Endodermal cell (in vitro differentiated cells): ENCODE measurements at regions not wholly inside any gene's neighbourhood (a gene's known extent, or its start where the extent isn't known, plus 50 kb on each side); places are given as distances from the start of the nearest gene placed in this dataset.
"Not testable (repeated sequence)": the region's sequence is repeated elsewhere in the genome, so short reads cannot be mapped to it uniquely, and the experiment has no call there.

Experiments used
- DNase-seq: peaks from one replicate; pipeline ENCODE4 v3.0.0-alpha.2; 2017
- H3K27ac ChIP-seq: 2 replicates; pipeline ENCODE4 v1.5.1; 2013; ENCODE audit warnings: mild to moderate bottlenecking, low read depth, low read length, moderate library complexity
- H3K27me3 ChIP-seq: 2 replicates; pipeline ENCODE4 v1.6.1; 2013; ENCODE audit warnings: mild to moderate bottlenecking, low read length, moderate library complexity; ENCODE audit not compliant: insufficient read depth, control insufficient read depth, poor library complexity, severe bottlenecking
- H3K36me3 ChIP-seq: 2 replicates; pipeline ENCODE4 v1.7.0; 2013; ENCODE audit warnings: mild to moderate bottlenecking, low read length, moderate library complexity; ENCODE audit not compliant: control insufficient read depth, insufficient read depth
- H3K4me1 ChIP-seq: one replicate; pipeline ENCODE4 v1.7.0; 2013; ENCODE audit warnings: low read length; ENCODE audit not compliant: control insufficient read depth, insufficient read depth
- H3K4me3 ChIP-seq: 2 replicates; pipeline ENCODE4 v1.5.1; 2013; ENCODE audit warnings: mild to moderate bottlenecking, low read length, moderate library complexity
- H3K9ac ChIP-seq: 2 replicates; pipeline ENCODE4 v1.6.1; 2013; ENCODE audit warnings: mild to moderate bottlenecking, low read length, moderate library complexity; ENCODE audit not compliant: poor library complexity, severe bottlenecking; ENCODE audit errors: extremely low read depth
- H3K9me3 ChIP-seq: 2 replicates; pipeline ENCODE4 v1.6.1; 2013; ENCODE audit warnings: mild to moderate bottlenecking, low read length, moderate library complexity; ENCODE audit not compliant: control insufficient read depth
- H3K27ac Mint-ChIP-seq: 2 replicates; pipeline ENCODE4 v1.8.0; 2020; ENCODE audit warnings: mixed read lengths
- H3K27me3 Mint-ChIP-seq: 2 replicates; pipeline ENCODE4 v1.8.0; 2021; ENCODE audit warnings: mild to moderate bottlenecking, mixed read lengths; ENCODE audit not compliant: insufficient read depth
- H3K36me3 Mint-ChIP-seq: 2 replicates; pipeline ENCODE4 v1.8.0; 2020; ENCODE audit warnings: low read depth, mixed read lengths
- H3K4me1 Mint-ChIP-seq: 2 replicates; pipeline ENCODE4 v1.8.0; 2020; ENCODE audit warnings: mixed read lengths
- H3K4me3 Mint-ChIP-seq: 2 replicates; pipeline ENCODE4 v1.8.0; 2020; ENCODE audit warnings: mild to moderate bottlenecking, moderate library complexity, mixed read lengths
- H3K9me3 Mint-ChIP-seq: 2 replicates; pipeline ENCODE4 v1.8.0; 2020; ENCODE audit warnings: mild to moderate bottlenecking, mixed read lengths
- WGBS, 2 experiments: methylation state at CpG; one replicate each; pipeline versions ENCODE4 v1.1.5 to v1.1.7; 2013; ENCODE audit warnings: missing lambda C conversion rate in 2 of 2, mixed read lengths in 1 of 2; ENCODE audit not compliant: insufficient coverage in 1 of 2, insufficient read length in 1 of 2; 5-methylcytosine and 5-hydroxymethylcytosine counted together

GRCh38 chr21:5162693-5163574 lies 5358.4 kb upstream of the TPTE start:
- DNase-seq, H3K4me3 Mint-ChIP-seq, H3K27ac Mint-ChIP-seq, H3K4me3 ChIP-seq, H3K4me1 Mint-ChIP-seq, H3K36me3 Mint-ChIP-seq, H3K27me3 Mint-ChIP-seq, H3K9ac ChIP-seq, H3K9me3 Mint-ChIP-seq, H3K36me3 ChIP-seq, H3K9me3 ChIP-seq, H3K4me1 ChIP-seq, H3K27ac ChIP-seq, H3K27me3 ChIP-seq: not testable (repeated sequence)
- no CpG with 5 or more reads among the region's 20 CpGs for WGBS, 2 experiments

DNA sequence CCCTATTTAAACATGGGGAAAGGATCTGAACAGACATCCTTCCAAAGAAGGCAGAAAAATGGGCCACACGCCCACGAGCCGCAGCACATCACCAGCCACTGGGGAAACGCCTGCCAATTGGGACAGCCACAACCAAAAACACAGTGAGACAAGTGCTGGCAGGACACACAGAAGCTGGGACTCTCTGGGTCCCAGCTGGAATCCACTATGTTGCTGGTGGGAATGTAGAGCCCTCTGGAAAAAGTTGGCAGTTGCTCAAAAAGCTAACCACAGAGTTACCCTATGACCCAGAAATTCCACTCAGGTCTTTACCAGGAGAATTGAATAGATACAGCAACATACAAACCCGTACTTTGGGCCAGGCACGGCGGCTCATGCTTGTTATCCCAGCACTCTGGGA lies 5355.6 kb upstream of the TPTE start:
- H3K4me3 ChIP-seq, H3K9me3 Mint-ChIP-seq, H3K9ac ChIP-seq, H3K4me1 Mint-ChIP-seq, H3K27me3 Mint-ChIP-seq, H3K36me3 Mint-ChIP-seq, H3K27me3 ChIP-seq, H3K4me3 Mint-ChIP-seq, H3K27ac ChIP-seq, H3K4me1 ChIP-seq, H3K36me3 ChIP-seq, DNase-seq, H3K27ac Mint-ChIP-seq, H3K9me3 ChIP-seq: not testable (repeated sequence)
- no CpG with 5 or more reads among the region's 7 CpGs for WGBS, 2 experiments
